ENCODE measurements at regions not wholly inside any gene's neighbourhood (a gene's known extent, or its start where the extent isn't known, plus 50 kb on each side); places are given as distances from the start of the nearest gene placed in this dataset.

DNA sequence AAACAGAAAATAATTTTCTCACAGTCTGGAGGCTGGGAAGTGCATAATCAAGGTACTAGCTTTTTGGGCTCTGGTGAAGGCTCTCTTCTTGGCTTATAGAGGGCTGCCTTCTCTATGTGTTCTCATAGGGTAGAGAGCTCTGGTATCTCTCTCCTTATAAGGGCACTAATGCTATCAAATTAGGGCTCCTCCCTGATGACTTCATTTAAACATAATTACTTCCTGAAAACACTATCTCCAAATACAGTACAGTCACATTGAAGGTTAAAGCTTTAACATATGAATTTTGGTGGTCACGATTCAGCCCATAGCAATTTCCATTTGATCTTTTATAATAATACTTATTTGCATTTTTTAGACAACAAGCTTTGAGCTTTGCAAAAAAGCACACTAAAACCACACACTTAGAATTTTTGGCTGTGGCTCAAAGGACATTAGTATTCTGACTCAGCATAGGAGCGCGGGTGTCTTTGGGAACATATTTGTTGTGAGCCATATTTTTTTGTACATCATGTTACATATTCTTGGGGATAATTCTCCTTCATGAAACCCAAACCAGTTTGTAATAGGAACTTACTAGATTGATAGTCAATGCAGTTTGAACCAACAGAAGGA lies 808.1 kb upstream of the FBXO33 start:
- TF ChIP-seq POLR2AphosphoS5 (IDR thresholded peaks at IDR 0.05; ENCODE audit: low read depth, low read length) (no peak), TAF1 (IDR thresholded peaks at IDR 0.05; ENCODE audit: borderline replicate concordance, insufficient read depth, low read length) (no peak)

Data from PFSK-1 (cell line).